ENCODE measurements at regions not wholly inside any gene's neighbourhood (a gene's known extent, or its start where the extent isn't known, plus 50 kb on each side); places are given as distances from the start of the nearest gene placed in this dataset.

GRCh38 chr5:117161718-117162335 lies 587.2 kb upstream of the SEMA6A start:
- TF ChIP-seq, protein P1, sequence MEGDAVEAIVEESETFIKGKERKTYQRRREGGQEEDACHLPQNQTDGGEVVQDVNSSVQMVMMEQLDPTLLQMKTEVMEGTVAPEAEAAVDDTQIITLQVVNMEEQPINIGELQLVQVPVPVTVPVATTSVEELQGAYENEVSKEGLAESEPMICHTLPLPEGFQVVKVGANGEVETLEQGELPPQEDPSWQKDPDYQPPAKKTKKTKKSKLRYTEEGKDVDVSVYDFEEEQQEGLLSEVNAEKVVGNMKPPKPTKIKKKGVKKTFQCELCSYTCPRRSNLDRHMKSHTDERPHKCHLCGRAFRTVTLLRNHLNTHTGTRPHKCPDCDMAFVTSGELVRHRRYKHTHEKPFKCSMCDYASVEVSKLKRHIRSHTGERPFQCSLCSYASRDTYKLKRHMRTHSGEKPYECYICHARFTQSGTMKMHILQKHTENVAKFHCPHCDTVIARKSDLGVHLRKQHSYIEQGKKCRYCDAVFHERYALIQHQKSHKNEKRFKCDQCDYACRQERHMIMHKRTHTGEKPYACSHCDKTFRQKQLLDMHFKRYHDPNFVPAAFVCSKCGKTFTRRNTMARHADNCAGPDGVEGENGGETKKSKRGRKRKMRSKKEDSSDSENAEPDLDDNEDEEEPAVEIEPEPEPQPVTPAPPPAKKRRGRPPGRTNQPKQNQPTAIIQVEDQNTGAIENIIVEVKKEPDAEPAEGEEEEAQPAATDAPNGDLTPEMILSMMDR (optimal IDR thresholded peaks at IDR 0.05 in 1 of 3, IDR thresholded peaks at IDR 0.05 in 1 of 3, conservative IDR thresholded peaks at IDR 0.05 in 1 of 3; ENCODE audit: extremely low read depth in 1 of 3, insufficient read depth in 2 of 3, low read length in 3 of 3): no peak
- no peak for TF ChIP-seq EZH2 (IDR thresholded peaks at IDR 0.05; ENCODE audit: low read length)

All from keratinocyte (primary cell).